ENCODE measurements at regions not wholly inside any gene's neighbourhood (a gene's known extent, or its start where the extent isn't known, plus 50 kb on each side); places are given as distances from the start of the nearest gene placed in this dataset.

- Mint-ChIP-seq H3K4me1 (ENCODE audit: low read depth) (peaks cover 4% of the 10 kb centered on the region), H3K4me3 (ENCODE audit: low read depth) (no peak overlapping the region), H3K27me3 (no peaks in the 10 kb centered on the region), H3K36me3 (ENCODE audit: insufficient read depth) (no peaks in the 10 kb centered on the region), H3K27ac (no peak overlapping the region), H3K9me3 (ENCODE audit: low read depth) (no peaks in the 10 kb centered on the region)
- no peak for TF ChIP-seq CTCF (IDR thresholded peaks at IDR 0.05; ENCODE audit: unreplicated experiment)
- DNase-seq (ENCODE audit: low spot score, unreplicated experiment) = no peak
Observed at GRCh38 chr3:101167376-101167775, 153.0 kb downstream of the IMPG2 start.

DNA sequence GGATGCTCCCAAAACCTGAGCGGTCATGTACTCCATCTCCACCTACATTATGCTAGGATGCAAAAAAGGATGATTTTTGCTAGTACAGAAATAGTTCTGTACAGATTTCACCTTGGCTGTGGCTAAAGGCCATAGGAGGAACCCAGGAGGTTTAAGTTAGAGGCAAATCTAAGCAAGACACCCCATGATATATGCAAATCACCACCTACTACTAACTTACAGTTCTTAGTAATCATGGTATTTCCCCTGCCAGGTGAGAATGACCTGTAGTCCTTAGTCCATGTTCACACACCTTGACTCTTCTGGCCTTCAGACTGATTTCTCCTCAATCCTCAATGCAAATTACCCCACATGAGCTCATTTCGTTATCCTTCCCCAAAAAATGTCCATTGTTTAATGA is 154.2 kb downstream of the IMPG2 start:
- Mint-ChIP-seq H3K4me3 (ENCODE audit: low read depth) (no peak overlapping the region), H3K36me3 (ENCODE audit: insufficient read depth) (no peaks in the 10 kb centered on the region), H3K27ac (no peak overlapping the region), H3K27me3 (no peaks in the 10 kb centered on the region), H3K9me3 (ENCODE audit: low read depth) (no peaks in the 10 kb centered on the region), H3K4me1 (ENCODE audit: low read depth) (peaks cover 2% of the 10 kb centered on the region)
- TF ChIP-seq CTCF (IDR thresholded peaks at IDR 0.05; ENCODE audit: unreplicated experiment) = no peak
- no peak for DNase-seq (ENCODE audit: low spot score, unreplicated experiment)

DNA sequence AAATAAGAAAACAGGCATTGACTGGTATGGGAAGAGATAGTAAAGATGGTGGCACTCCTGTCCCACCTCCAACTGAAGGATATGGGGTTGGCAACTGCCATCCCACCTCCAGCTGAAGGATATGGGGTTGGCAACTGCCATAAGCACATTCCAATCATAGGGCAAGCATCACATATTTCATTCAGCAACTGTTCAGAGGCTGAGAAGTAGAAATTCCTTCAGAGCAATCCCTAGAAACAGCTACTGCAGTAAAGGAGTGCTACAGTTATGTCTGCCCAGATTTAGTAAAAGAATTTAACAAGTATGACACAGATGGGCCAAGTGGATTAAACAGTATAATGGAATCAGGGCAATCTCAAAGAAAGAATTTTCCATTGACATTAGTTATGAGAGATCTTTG is 156.8 kb downstream of the IMPG2 start:
- TF ChIP-seq CTCF (IDR thresholded peaks at IDR 0.05; ENCODE audit: unreplicated experiment) = no peak
- H3K36me3 Mint-ChIP-seq (ENCODE audit: insufficient read depth) = no peaks in the 10 kb centered on the region
- no peaks in the 10 kb centered on the region for H3K9me3 Mint-ChIP-seq (ENCODE audit: low read depth)
- H3K27ac Mint-ChIP-seq = no peak overlapping the region
- no peak for DNase-seq (ENCODE audit: low spot score, unreplicated experiment)
- H3K4me1 Mint-ChIP-seq (ENCODE audit: low read depth) = no peaks in the 10 kb centered on the region
- H3K4me3 Mint-ChIP-seq (ENCODE audit: low read depth) = no peak overlapping the region
- no peaks in the 10 kb centered on the region for H3K27me3 Mint-ChIP-seq

DNA sequence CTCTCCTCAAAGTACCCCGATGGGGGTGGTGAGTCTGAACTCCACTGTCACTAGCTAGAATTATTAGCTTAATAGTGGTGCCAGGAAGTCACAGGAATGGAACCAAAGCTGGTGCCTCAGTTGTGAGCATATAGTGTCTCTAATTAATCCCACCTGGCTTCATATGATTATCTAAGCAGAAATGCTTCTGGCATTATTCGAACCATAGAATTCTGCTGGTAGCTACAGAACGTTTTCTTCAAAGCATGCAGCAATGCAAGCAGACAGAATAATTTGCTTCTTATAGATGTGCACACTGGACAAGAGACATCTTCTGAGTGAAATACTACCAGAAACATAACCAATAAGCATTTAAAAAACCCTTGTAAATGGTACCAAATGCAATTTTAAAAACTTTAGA is 160.9 kb downstream of the IMPG2 start:
- H3K27me3 Mint-ChIP-seq = no peaks in the 10 kb centered on the region
- no peak for TF ChIP-seq CTCF (IDR thresholded peaks at IDR 0.05; ENCODE audit: unreplicated experiment)
- no peak for DNase-seq (ENCODE audit: low spot score, unreplicated experiment)
- no peak overlapping the region for H3K27ac Mint-ChIP-seq
- no peaks in the 10 kb centered on the region for H3K9me3 Mint-ChIP-seq (ENCODE audit: low read depth)
- H3K36me3 Mint-ChIP-seq (ENCODE audit: insufficient read depth) = no peaks in the 10 kb centered on the region
- no peak overlapping the region for H3K4me3 Mint-ChIP-seq (ENCODE audit: low read depth)
- H3K4me1 Mint-ChIP-seq (ENCODE audit: low read depth) = peaks cover 10% of the 10 kb centered on the region

GRCh38 chr3:101158374-101158773 is 162.0 kb downstream of the IMPG2 start:
- Mint-ChIP-seq H3K4me1 (ENCODE audit: low read depth) (peaks cover 10% of the 10 kb centered on the region), H3K9me3 (ENCODE audit: low read depth) (no peaks in the 10 kb centered on the region), H3K27me3 (no peaks in the 10 kb centered on the region), H3K27ac (no peak overlapping the region), H3K36me3 (ENCODE audit: insufficient read depth) (no peaks in the 10 kb centered on the region), H3K4me3 (ENCODE audit: low read depth) (no peak overlapping the region)
- DNase-seq (ENCODE audit: low spot score, unreplicated experiment) = no peak
- TF ChIP-seq CTCF (IDR thresholded peaks at IDR 0.05; ENCODE audit: unreplicated experiment) = no peak

All from progenitor cell of endocrine pancreas (in vitro differentiated cells).